ENCODE measurements at regions not wholly inside any gene's neighbourhood (a gene's known extent, or its start where the extent isn't known, plus 50 kb on each side); places are given as distances from the start of the nearest gene placed in this dataset.
"Not testable (repeated sequence)": the region's sequence is repeated elsewhere in the genome, so short reads cannot be mapped to it uniquely, and the experiment has no call there.

GRCh38 chr6:57985734-57986133 is 668.3 kb downstream of the PRIM2 start:
- TF ChIP-seq CTCF (IDR thresholded peaks at IDR 0.05 in 4 of 5, conservative IDR thresholded peaks at IDR 0.05 in 1 of 5); POLR2A (IDR thresholded peaks at IDR 0.05): not testable (repeated sequence)

Measured in gastrocnemius medialis (tissue), 4 donors.